ENCODE measurements at regions not wholly inside any gene's neighbourhood (a gene's known extent, or its start where the extent isn't known, plus 50 kb on each side); places are given as distances from the start of the nearest gene placed in this dataset.
"Not testable (repeated sequence)": the region's sequence is repeated elsewhere in the genome, so short reads cannot be mapped to it uniquely, and the experiment has no call there.

DNA sequence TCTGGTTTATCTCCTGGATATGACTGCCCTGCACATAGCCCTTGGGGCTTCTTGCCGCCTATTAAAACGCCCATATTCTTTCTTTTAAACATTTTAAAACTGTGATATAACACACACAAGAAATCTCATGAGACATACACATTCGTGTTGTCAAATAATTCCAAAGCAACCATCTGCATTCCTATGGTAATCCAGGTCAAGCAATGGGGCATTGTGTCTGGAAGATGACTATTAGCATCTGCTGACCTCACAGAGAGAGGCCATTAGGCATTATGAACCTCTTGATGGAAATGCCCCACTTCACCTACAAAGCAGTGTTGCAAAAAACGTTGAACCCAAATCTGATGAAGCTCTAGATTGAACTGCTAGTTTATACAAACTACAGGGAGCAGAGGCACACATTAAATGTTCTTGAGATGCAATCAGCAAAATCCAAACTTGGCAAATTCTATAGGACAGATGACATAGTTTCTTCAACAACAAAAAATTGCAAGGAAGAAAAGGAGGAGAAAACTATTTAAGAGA lies 513.8 kb upstream of the CCDC196 start:
- no peak for DNase-seq (ENCODE audit: low spot score)

DNA sequence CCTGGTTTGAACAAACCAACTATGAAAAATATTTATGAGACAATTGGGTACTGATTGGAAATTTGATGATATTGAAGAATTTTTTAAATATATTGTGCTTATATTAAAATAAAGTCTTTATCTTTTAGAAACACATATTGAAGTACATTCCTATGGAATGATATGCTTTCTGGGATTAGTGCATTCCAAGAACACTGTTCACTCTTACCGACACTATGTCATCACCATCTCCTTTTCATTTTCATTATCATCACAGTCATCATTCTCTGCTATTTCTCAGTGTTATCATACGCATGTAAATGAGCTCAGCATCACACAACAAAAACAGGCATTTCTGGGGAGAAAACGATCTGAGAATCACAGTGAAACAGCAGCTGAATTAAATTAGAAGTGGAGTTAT lies 513.3 kb upstream of the CCDC196 start:
- DNase-seq (ENCODE audit: low spot score), result no peak

- DNase-seq (ENCODE audit: low spot score), result no peak
Measured at GRCh38 chr14:65975865-65976264, 510.3 kb upstream of the CCDC196 start.

- no peak for DNase-seq (ENCODE audit: low spot score)
Measured at GRCh38 chr14:65976761-65977404, 509.3 kb upstream of the CCDC196 start.

DNA sequence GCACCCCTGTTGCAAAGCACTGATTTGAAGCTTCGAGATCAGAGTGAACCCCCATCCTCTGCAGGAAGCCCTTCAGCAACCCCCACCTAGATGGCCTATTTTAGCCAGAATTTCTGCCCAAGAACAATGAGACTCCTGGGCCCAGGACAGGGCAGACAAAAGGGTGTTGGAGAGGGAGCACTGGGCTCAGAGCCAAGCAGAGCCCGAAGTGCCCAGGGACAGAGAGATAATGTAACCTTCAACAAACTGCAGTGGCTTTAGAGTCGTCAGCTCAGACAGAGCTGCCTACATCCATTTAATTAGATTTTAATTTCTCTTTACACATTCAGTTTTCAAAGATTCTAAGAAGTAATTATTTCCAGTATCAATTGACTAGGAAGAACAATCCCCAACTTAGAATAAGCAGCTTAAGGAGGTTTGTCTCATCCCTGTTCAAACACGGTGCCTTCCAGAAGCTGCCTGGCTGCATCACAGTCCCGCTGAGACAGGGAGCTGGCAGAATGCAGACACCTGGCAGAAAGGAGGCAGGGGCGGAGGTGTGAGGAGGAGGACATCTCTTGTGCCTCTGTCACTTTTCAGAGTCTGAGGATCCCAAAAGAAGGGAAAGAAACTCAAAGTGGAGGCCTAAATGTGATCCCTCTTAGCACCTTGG lies 504.9 kb upstream of the CCDC196 start:
- no peak for DNase-seq (ENCODE audit: low spot score)

DNA sequence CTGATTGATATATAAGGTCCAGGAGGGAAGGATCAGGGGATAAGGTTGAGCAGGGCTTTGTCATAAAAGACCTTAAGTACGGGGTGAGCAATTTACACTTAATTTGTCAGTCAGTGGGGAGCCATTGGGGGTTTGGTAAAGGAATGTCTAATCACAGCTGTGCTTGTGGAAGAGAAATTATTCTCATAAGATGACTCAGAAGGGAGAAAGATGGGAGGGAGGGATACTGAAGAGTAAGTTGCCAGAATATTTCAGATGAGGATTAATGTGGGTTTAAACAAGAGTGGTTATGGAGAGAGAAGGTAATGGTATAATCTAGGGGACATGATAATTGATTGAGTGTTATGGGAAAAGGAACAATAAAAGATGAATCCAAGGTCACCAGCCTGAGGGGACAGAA lies 500.1 kb upstream of the CCDC196 start:
- DNase-seq (ENCODE audit: low spot score), result no peak

GRCh38 chr14:65989981-65990380 lies 496.2 kb upstream of the CCDC196 start:
- no peak for DNase-seq (ENCODE audit: low spot score)

DNA sequence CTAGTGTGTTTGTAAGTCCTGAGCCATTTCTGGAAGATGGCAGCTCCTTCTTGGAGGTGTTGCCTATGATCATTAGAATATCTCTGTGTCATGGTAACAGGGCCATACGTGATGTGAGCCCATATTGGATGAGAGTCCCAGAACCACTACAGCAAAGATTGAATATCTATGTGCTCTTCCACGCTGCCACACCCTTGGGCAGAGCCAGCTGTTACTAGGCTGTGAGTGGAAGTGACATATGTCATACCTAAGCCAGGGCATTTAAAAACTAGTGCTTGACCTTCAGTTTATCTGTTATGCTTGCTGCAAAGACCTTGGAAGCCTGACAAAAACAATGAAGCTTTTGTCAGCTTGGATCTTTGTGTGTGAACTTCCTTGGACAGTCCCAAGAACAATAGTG lies 495.1 kb upstream of the CCDC196 start:
- no peak for DNase-seq (ENCODE audit: low spot score)

GRCh38 chr14:65991935-65992334 lies 494.2 kb upstream of the CCDC196 start:
- not testable (repeated sequence) for DNase-seq (ENCODE audit: low spot score)

- DNase-seq (ENCODE audit: low spot score), result no peak
Measured at GRCh38 chr14:65993103-65993502, 493.1 kb upstream of the CCDC196 start.

- no peak for DNase-seq (ENCODE audit: low spot score)
Measured at GRCh38 chr14:65993996-65994395, 492.2 kb upstream of the CCDC196 start.

DNA sequence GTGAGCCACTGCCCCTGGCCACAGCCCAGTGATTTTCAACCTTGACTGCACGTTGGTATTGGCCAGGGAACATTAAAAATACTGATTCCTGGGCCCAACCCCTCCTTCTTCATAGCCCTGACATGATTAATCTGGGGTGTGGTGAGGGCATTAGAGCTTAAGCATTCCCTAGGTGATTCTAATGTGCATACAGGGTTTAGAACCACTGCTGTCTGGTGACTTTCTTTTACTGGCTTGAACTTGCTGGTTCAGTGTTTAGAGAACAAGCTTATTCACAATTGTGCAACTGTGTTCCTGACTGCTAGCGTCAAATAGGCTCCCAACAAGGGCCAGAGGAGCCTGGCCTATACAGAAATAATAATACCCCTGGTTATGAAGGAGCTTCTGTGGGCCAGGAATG lies 488.8 kb upstream of the CCDC196 start:
- no peak for DNase-seq (ENCODE audit: low spot score)

DNA sequence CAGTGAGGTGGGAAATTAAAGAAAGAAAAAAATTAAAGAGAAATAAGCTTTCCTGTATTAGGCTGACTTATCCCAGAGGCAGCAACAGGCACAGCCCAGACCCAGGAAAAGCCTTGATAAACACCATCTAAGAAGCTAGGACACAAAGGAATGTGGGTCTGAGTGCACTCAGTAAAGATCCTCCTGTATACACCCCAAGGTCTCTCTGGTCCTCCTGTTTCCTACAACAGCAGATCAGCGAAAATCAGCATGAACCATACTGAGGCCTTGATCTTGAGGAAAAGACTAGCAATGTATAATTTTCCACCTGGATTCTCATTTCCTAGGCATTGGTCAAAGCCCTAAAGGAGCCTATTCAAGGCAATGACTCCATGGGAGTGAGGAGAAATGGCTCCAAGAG lies 486.3 kb upstream of the CCDC196 start:
- no peak for DNase-seq (ENCODE audit: low spot score)

GRCh38 chr14:66000766-66001165 lies 485.4 kb upstream of the CCDC196 start:
- no peak for DNase-seq (ENCODE audit: low spot score)

- no peak for DNase-seq (ENCODE audit: low spot score)
Measured at GRCh38 chr14:66001356-66001755, 484.8 kb upstream of the CCDC196 start.

DNA sequence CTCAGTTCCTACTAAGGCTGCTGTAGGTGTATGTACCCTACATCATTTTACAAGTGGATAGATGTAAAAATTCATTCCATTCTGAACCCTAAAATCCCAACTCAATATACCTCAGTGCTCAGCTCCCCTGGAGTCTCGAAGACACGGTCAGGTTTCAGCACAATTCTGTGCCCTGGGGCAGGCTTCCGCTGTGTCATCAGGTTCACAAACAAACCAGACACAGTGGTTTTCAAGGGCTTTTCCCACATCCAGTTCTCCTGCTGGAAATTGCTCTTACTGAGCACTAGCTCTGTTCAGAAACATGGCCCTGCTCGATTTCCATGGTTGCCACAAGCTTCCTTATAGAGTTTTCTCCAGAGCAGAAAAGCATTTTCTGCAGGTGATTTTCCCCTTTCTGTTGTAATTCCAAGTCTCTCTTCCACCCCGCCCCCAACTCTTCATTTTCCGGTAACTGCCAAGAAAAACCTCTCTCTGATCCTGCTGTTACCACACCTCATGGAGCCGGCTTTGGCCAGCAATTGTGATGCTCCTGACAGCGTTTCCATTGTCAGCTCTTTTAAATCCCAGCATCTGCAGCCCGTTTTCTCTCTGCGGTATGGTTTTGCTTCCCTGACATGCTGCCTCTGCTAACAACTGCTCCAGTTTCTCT lies 483.0 kb upstream of the CCDC196 start:
- no peak for DNase-seq (ENCODE audit: low spot score)

DNA sequence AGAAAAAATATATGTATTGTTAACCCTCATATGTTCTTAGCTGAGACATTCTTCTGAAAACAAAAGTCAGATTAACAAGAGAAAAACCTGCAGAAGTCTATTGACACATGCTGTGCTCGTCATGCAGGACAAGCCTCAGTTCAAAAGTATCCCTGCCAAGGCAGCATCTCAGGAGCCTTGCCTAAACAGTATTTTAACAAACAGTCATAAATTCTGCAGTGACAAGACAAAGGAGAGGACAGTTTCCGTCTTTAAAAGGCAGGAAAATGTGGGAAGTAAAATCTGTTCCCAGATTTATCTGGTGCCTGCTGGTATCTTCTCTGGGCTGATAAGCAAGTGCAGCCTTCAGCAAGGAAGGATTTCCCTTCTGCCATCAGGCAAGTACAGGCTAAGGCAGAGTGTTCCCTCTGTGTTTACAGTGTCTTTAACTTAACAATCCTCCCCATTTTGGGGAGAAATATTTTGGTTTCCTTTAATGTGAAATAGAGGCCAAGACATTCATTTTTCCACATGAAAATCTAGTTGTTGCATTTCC lies 480.2 kb upstream of the CCDC196 start:
- no peak for DNase-seq (ENCODE audit: low spot score)

DNA sequence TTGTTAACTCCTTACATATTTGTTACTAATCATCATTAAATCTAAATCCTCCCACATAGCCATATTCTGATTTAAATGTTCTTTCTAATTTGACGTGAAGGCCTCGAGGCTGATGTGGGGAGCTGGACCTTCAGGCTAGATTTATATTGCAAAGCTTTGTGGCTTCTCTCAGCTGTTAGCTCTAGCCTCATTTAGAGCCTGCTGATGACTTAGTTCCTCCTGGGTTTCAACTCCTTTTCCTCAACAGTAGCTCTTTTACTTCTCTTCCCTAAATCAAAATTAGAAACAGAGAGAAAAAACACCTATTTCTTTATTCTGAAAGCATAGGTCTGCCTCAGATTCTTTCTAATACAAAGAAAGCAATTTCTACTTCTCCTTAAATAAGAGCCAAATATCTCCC lies 477.5 kb upstream of the CCDC196 start:
- DNase-seq (ENCODE audit: low spot score), result no peak

- DNase-seq (ENCODE audit: low spot score), result peak; percentile 45
Measured at GRCh38 chr14:66009089-66009488, 477.1 kb upstream of the CCDC196 start.

GRCh38 chr14:66010695-66011094 lies 475.5 kb upstream of the CCDC196 start:
- DNase-seq (ENCODE audit: low spot score), result no peak

DNA sequence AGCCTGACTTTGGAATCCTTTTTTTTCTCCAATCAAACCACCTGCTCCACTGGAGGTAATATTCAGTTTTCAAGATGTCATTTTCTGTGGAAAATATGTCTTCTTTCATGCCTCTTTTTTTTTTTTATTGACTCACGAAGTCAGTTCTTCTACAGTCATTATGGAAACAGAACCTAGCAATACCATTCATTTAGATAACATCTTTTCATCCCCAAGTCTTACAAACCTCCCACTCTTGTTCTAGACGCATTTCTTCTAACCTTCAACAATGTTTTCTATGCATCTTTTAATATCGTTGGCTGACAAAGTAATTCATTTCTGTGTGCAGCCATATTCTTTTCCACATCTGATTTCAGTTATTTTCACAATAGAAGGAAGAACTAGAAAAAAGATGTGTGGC lies 474.3 kb upstream of the CCDC196 start:
- DNase-seq (ENCODE audit: low spot score), result no peak

GRCh38 chr14:66013607-66014006 lies 472.6 kb upstream of the CCDC196 start:
- not testable (repeated sequence) for DNase-seq (ENCODE audit: low spot score)

All from RKO (cell line).